Endothelial cell of umbilical vein (primary cell): ENCODE measurements at regions not wholly inside any gene's neighbourhood (a gene's known extent, or its start where the extent isn't known, plus 50 kb on each side); places are given as distances from the start of the nearest gene placed in this dataset.

Experiments used
- BruUV-seq: library from RNA; stranded (reverse); fragments of 400-500 nt; replicated peaks from 2 replicates; lab custom pipeline; 2021; lab: Mats Ljungman, UMichigan
- CTCF ChIA-PET: fragments of 300-600, 350-600 bp; sonication (Branson Sonifier 250); formaldehyde crosslinking; loops from one replicate; lab custom pipeline; 2021; ENCODE audit warnings: antibody characterized with exemption, inconsistent platforms; lab: Charles Lee
- POLR2A ChIA-PET: fragments of 300-600, 350-600 bp; sonication (Branson Sonifier 250); formaldehyde crosslinking; loops from one replicate; lab custom pipeline; 2021; ENCODE audit warnings: antibody characterized with exemption, inconsistent platforms; lab: Charles Lee
- DNase-seq: peaks from one replicate; pipeline ENCODE4 v3.0.0-alpha.2; 2011; ENCODE audit warnings: low read depth, low spot score
- FAIRE-seq: peaks from 2 replicates; lab custom pipeline; 2011; peaks lifted over from hg19 to GRCh38; lab: Jason Lieb, UNC
- H2AFZ ChIP-seq: 2 replicates; pipeline ENCODE4 v1.6.0; 2012; ENCODE audit warnings: low read depth, low read length, control low read depth, inconsistent platforms
- H3K27ac ChIP-seq: 2 replicates; pipeline ENCODE4 v1.5.1; 2011; ENCODE audit warnings: low read depth, mild to moderate bottlenecking, control low read depth, low read length, moderate library complexity; ENCODE audit not compliant: insufficient read depth
- H3K27me3 ChIP-seq, 2 experiments: 2 replicates each; pipeline versions ENCODE4 v1.6.0 to v1.6.1; 2011; ENCODE audit warnings: low read length in 2 of 2, mixed read lengths in 1 of 2; ENCODE audit not compliant: control insufficient read depth in 2 of 2, insufficient read depth in 2 of 2
- H3K36me3 ChIP-seq, 2 experiments: 2 replicates in 1 of 2; 3 replicates in 1 of 2; pipeline ENCODE4 v1.5.1; 2011; ENCODE audit warnings: low read length in 2 of 2, mild to moderate bottlenecking in 1 of 2, moderate library complexity in 1 of 2; ENCODE audit not compliant: control insufficient read depth in 2 of 2, insufficient read depth in 2 of 2; ENCODE audit errors: extremely low read depth in 1 of 2
- H3K4me1 ChIP-seq: 3 replicates; pipeline ENCODE4 v1.5.1; 2011; ENCODE audit warnings: mild to moderate bottlenecking, low read length; ENCODE audit not compliant: control insufficient read depth, insufficient read depth; ENCODE audit errors: extremely low read depth
- H3K4me2 ChIP-seq: 2 replicates; pipeline ENCODE4 v1.6.1; 2011; ENCODE audit warnings: low read length, control low read depth, mixed read lengths; ENCODE audit not compliant: insufficient read depth
- H3K4me3 ChIP-seq, 3 experiments: fragments of 200-600 bp in 1 of 3; sonication (generic), shearing (Covaris generic) in 1 of 3; replicated peaks in 1 of 3; 2 replicates each; pipeline ENCODE4 v1.5.1; 2011 to 2016; ENCODE audit warnings: control low read depth in 3 of 3, low read length in 3 of 3, mild to moderate bottlenecking in 2 of 3, inconsistent platforms in 1 of 3, low read depth in 1 of 3, moderate library complexity in 1 of 3; ENCODE audit not compliant: insufficient read depth in 1 of 3
- H3K79me2 ChIP-seq: 2 replicates; pipeline ENCODE4 v1.6.0; 2012; ENCODE audit warnings: low read length, inconsistent platforms; ENCODE audit not compliant: control insufficient read depth, insufficient read depth
- H3K9ac ChIP-seq: replicated peaks from 2 replicates; pipeline ENCODE3; 2011; ENCODE audit warnings: low read length, control low read depth; ENCODE audit not compliant: insufficient read depth; ENCODE audit errors: extremely low read depth
- H3K9me1 ChIP-seq: replicated peaks from 3 replicates; pipeline ENCODE4 v1.6.0; 2011; ENCODE audit warnings: mild to moderate bottlenecking, low read length; ENCODE audit not compliant: control insufficient read depth, insufficient read depth; ENCODE audit errors: extremely low read depth
- H3K9me3 ChIP-seq: replicated peaks from 2 replicates; pipeline ENCODE4 v1.5.1; 2012; ENCODE audit warnings: low read length, inconsistent platforms; ENCODE audit not compliant: control insufficient read depth, insufficient read depth
- H4K20me1 ChIP-seq: replicated peaks from 2 replicates; pipeline ENCODE3; 2011; ENCODE audit warnings: mild to moderate bottlenecking, low read length; ENCODE audit not compliant: control insufficient read depth, insufficient read depth; ENCODE audit errors: extremely low read depth
- EZH2 ChIP-seq: IDR thresholded peaks from 2 replicates; pipeline ENCODE4 v1.6.1; 2012; ENCODE audit warnings: borderline replicate concordance, low read depth, mild to moderate bottlenecking, moderate library complexity, low read length, inconsistent platforms; ENCODE audit not compliant: severe bottlenecking
- FOS ChIP-seq: IDR thresholded peaks from 2 replicates; pipeline ENCODE4 v1.6.1; 2011; ENCODE audit warnings: mild to moderate bottlenecking, low read length, moderate library complexity, borderline replicate concordance; ENCODE audit not compliant: insufficient read depth
- GATA2 ChIP-seq: IDR thresholded peaks from 2 replicates; pipeline ENCODE4 v1.7.0; 2011; ENCODE audit warnings: low read depth, mild to moderate bottlenecking, moderate library complexity, mixed read lengths, low read length; ENCODE audit not compliant: insufficient read length, insufficient read depth
- JUN ChIP-seq: IDR thresholded peaks from 2 replicates; pipeline ENCODE4 v1.6.1; 2011; ENCODE audit warnings: borderline replicate concordance, low read depth; ENCODE audit not compliant: insufficient read length, insufficient read depth
- MYC ChIP-seq: IDR thresholded peaks from one replicate; pipeline ENCODE4 v1.6.1; 2011; ENCODE audit warnings: mild to moderate bottlenecking, low read depth, low read length
- POLR2A ChIP-seq: IDR thresholded peaks from 2 replicates; pipeline ENCODE4 v1.6.1; 2012; ENCODE audit warnings: low read depth, mild to moderate bottlenecking, control low read depth, low read length
- POLR2AphosphoS5 ChIP-seq: IDR thresholded peaks from 2 replicates; pipeline ENCODE4 v1.6.1; 2012; ENCODE audit warnings: low read depth, mild to moderate bottlenecking, control low read depth, low read length, moderate library complexity; ENCODE audit not compliant: insufficient read depth
- dilution Hi-C: fragments of 300-500 bp; cut with MboI; formaldehyde crosslinking; loops from one replicate; pipeline ENCODE4 v1.15.0; 2019; ENCODE audit warnings: low sequenced_read_pairs; ENCODE audit not compliant: extremely low pct_ligation_motif_present
- intact Hi-C: fragments of 100-400 bp; cut with micrococcal nuclease; formaldehyde crosslinking; loops from one replicate; pipeline ENCODE4 v1.10.0; 2022
- TF ChIP-seq, protein P1 (sequence below), 2 donors: IDR thresholded peaks; 1 replicate in 1 of 2; 2 replicates in 1 of 2; pipeline ENCODE4 v1.5.1; 2011; ENCODE audit warnings: low read length in 2 of 2, mild to moderate bottlenecking in 2 of 2, moderate library complexity in 2 of 2, control low read depth in 1 of 2, inconsistent platforms in 1 of 2, low read depth in 1 of 2; ENCODE audit not compliant: insufficient read depth in 1 of 2; ENCODE audit errors: extremely low read depth in 1 of 2
- TF ChIP-seq, protein P2 (sequence below): IDR thresholded peaks from 2 replicates; pipeline ENCODE4 v1.6.1; 2011; ENCODE audit not compliant: insufficient read depth, insufficient read length

DNA sequence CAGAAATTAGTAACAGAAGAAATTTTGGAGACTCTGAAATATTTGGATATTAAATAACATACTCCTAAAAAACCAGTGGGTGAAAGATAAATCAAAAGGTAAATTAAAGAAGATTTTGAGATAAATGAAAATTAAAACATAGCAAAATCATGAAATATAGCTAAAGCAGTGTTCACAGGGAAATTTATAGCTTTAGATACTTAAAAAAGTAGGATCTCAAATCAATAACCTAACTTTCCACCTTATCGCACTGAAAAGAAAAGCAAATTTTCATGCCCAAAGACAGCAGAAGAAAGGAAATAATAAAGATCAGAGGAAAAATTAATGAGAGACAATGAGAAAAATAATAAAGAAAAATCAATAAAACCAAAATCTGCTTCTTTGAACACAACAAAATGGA lies 135.1 kb upstream of the KLF7 start:
- no peaks in the 10 kb centered on the region for H3K9me1 ChIP-seq
- no peak for TF ChIP-seq FOS
- no peak for TF ChIP-seq JUN
- no peak for TF ChIP-seq GATA2
- TF ChIP-seq POLR2A = no peak
- TF ChIP-seq MYC = no peak
- TF ChIP-seq EZH2 = no peak
- TF ChIP-seq, protein P1, sequence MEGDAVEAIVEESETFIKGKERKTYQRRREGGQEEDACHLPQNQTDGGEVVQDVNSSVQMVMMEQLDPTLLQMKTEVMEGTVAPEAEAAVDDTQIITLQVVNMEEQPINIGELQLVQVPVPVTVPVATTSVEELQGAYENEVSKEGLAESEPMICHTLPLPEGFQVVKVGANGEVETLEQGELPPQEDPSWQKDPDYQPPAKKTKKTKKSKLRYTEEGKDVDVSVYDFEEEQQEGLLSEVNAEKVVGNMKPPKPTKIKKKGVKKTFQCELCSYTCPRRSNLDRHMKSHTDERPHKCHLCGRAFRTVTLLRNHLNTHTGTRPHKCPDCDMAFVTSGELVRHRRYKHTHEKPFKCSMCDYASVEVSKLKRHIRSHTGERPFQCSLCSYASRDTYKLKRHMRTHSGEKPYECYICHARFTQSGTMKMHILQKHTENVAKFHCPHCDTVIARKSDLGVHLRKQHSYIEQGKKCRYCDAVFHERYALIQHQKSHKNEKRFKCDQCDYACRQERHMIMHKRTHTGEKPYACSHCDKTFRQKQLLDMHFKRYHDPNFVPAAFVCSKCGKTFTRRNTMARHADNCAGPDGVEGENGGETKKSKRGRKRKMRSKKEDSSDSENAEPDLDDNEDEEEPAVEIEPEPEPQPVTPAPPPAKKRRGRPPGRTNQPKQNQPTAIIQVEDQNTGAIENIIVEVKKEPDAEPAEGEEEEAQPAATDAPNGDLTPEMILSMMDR (IDR thresholded peaks at IDR 0.05; ENCODE audit: extremely low read depth in 1 of 2, insufficient read depth in 1 of 2, low read depth in 1 of 2, low read length in 2 of 2) = no peak
- TF ChIP-seq, protein P2, sequence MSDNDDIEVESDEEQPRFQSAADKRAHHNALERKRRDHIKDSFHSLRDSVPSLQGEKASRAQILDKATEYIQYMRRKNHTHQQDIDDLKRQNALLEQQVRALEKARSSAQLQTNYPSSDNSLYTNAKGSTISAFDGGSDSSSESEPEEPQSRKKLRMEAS = no peak
- no peak for TF ChIP-seq POLR2AphosphoS5
- FAIRE-seq = no peak
- ChIA-PET POLR2A (no interaction called here), CTCF (interaction anchor here (1.0 to 1.6 kb wide), 3 partner anchors 13 to 81 kb away, joined by 3 to 4 read pairs (median 4); no protein-coding TSS in a partner anchor)
- H3K4me3 ChIP-seq = no peak overlapping the region
- no peak overlapping the region for H3K4me2 ChIP-seq
- dilution Hi-C loops (no loop called here), intact Hi-C loops (no loop called here)
- H2AFZ ChIP-seq = no peak overlapping the region
- H4K20me1 ChIP-seq = no peaks in the 10 kb centered on the region
- no peaks in the 10 kb centered on the region for H3K4me1 ChIP-seq
- no peak overlapping the region for H3K9ac ChIP-seq
- H3K27ac ChIP-seq = no peak overlapping the region
- no peaks in the 10 kb centered on the region for H3K9me3 ChIP-seq
- H3K36me3 ChIP-seq = no peaks in the 10 kb centered on the region
- BruUV-seq = no TSS peak
- no peak for DNase-seq
- no peaks in the 10 kb centered on the region for H3K79me2 ChIP-seq
- no peaks in the 10 kb centered on the region for H3K27me3 ChIP-seq
